Mesenchymal stem cell (in vitro differentiated cells and primary cell): ENCODE measurements at regions not wholly inside any gene's neighbourhood (a gene's known extent, or its start where the extent isn't known, plus 50 kb on each side); places are given as distances from the start of the nearest gene placed in this dataset.

Source experiments
- DNase-seq: peaks from one replicate; pipeline ENCODE4 v3.0.0-alpha.2; 2013
- H2AFZ ChIP-seq: one replicate; pipeline ENCODE4 v1.6.1; 2013; ENCODE audit warnings: low read depth, mild to moderate bottlenecking, control low read depth, inconsistent platforms, low read length, moderate library complexity
- H2AK5ac ChIP-seq: 2 replicates; pipeline ENCODE4 v1.6.1; 2013; ENCODE audit warnings: low read length, moderate library complexity, mild to moderate bottlenecking, inconsistent platforms; ENCODE audit not compliant: severe bottlenecking
- H2BK120ac ChIP-seq: one replicate; pipeline ENCODE4 v1.6.1; 2013; ENCODE audit warnings: low read depth, mild to moderate bottlenecking, inconsistent platforms, low read length, moderate library complexity
- H2BK12ac ChIP-seq, 2 experiments: one replicate each; pipeline ENCODE4 v1.6.1; 2013; ENCODE audit warnings: inconsistent platforms in 2 of 2, low read length in 2 of 2, mild to moderate bottlenecking in 2 of 2, moderate library complexity in 2 of 2, control low read depth in 1 of 2
- H2BK15ac ChIP-seq: one replicate; pipeline ENCODE4 v1.6.1; 2013; ENCODE audit warnings: mild to moderate bottlenecking, low read depth, inconsistent platforms; ENCODE audit not compliant: poor library complexity, severe bottlenecking
- H2BK5ac ChIP-seq: 2 replicates; pipeline ENCODE4 v1.6.1; 2013; ENCODE audit warnings: low read depth, mild to moderate bottlenecking, low read length, control low read depth, inconsistent platforms; ENCODE audit not compliant: poor library complexity, severe bottlenecking
- H3K14ac ChIP-seq, 2 experiments: one replicate each; pipeline ENCODE4 v1.6.1; 2013; ENCODE audit warnings: inconsistent platforms in 2 of 2, low read length in 2 of 2, control low read depth in 1 of 2, mild to moderate bottlenecking in 1 of 2, moderate library complexity in 1 of 2
- H3K18ac ChIP-seq, 2 experiments: one replicate each; pipeline ENCODE4 v1.6.1; 2013; ENCODE audit warnings: inconsistent platforms in 2 of 2, low read length in 2 of 2, control low read depth in 1 of 2, low read depth in 1 of 2, mild to moderate bottlenecking in 1 of 2
- H3K23ac ChIP-seq, 2 experiments: one replicate each; pipeline ENCODE4 v1.6.1; 2013; ENCODE audit warnings: inconsistent platforms in 2 of 2, low read length in 2 of 2, mild to moderate bottlenecking in 2 of 2, moderate library complexity in 2 of 2, control low read depth in 1 of 2
- H3K27ac ChIP-seq: 2 replicates; pipeline ENCODE4 v1.5.1; 2013; ENCODE audit warnings: mild to moderate bottlenecking, moderate library complexity, low read length, control low read depth, inconsistent platforms; ENCODE audit not compliant: poor library complexity, severe bottlenecking
- H3K27me3 ChIP-seq, 2 experiments: 2 replicates each; pipeline versions ENCODE4 v1.6.1 to v1.7.0; 2013; ENCODE audit warnings: low read length in 2 of 2, mild to moderate bottlenecking in 2 of 2, moderate library complexity in 2 of 2, control low read depth in 1 of 2, inconsistent platforms in 1 of 2; ENCODE audit not compliant: control insufficient read depth in 1 of 2, insufficient read depth in 1 of 2
- H3K36me3 ChIP-seq, 2 experiments: 2 replicates each; pipeline versions ENCODE4 v1.6.1 to v1.7.0; 2013; ENCODE audit warnings: low read length in 2 of 2, control low read depth in 1 of 2, inconsistent platforms in 1 of 2, low read depth in 1 of 2, mild to moderate bottlenecking in 1 of 2; ENCODE audit not compliant: insufficient read depth in 2 of 2, control insufficient read depth in 1 of 2
- H3K4ac ChIP-seq, 2 experiments: one replicate each; pipeline ENCODE4 v1.6.1; 2013; ENCODE audit warnings: inconsistent platforms in 2 of 2, low read length in 2 of 2, mild to moderate bottlenecking in 2 of 2, moderate library complexity in 2 of 2, control low read depth in 1 of 2, low read depth in 1 of 2
- H3K4me1 ChIP-seq: 2 replicates; pipeline ENCODE4 v1.6.1; 2013; ENCODE audit warnings: low read depth, low read length, control low read depth; ENCODE audit not compliant: control insufficient read depth, insufficient read depth
- H3K4me2 ChIP-seq: 2 replicates; pipeline ENCODE4 v1.6.1; 2013; ENCODE audit warnings: low read length, mild to moderate bottlenecking, inconsistent platforms; ENCODE audit not compliant: poor library complexity, severe bottlenecking
- H3K4me3 ChIP-seq, 2 experiments: 2 replicates each; pipeline versions ENCODE4 v1.5.1 to v1.7.0; 2013; ENCODE audit warnings: low read length in 2 of 2, mild to moderate bottlenecking in 2 of 2, control low read depth in 1 of 2, low read depth in 1 of 2; ENCODE audit not compliant: insufficient read depth in 1 of 2
- H3K79me1 ChIP-seq: replicated peaks from 2 replicates; pipeline ENCODE4 v1.6.1; 2013; ENCODE audit warnings: mild to moderate bottlenecking, control low read depth, low read length, inconsistent platforms; ENCODE audit not compliant: poor library complexity, severe bottlenecking
- H3K9ac ChIP-seq: 2 replicates; pipeline ENCODE4 v1.7.0; 2013; ENCODE audit warnings: mild to moderate bottlenecking, low read length, moderate library complexity
- H3K9me3 ChIP-seq: 2 replicates; pipeline ENCODE4 v1.7.0; 2013; ENCODE audit warnings: mild to moderate bottlenecking, low read length; ENCODE audit not compliant: control insufficient read depth
- H4K8ac ChIP-seq: one replicate; pipeline ENCODE4 v1.6.1; 2013; ENCODE audit warnings: inconsistent platforms, mild to moderate bottlenecking, low read length, moderate library complexity
- H4K91ac ChIP-seq: one replicate; pipeline ENCODE4 v1.6.1; 2013; ENCODE audit warnings: mild to moderate bottlenecking, low read length, inconsistent platforms
- WGBS: methylation state at CpG from one replicate; pipeline ENCODE4 v1.1.7; 2013; ENCODE audit warnings: mixed read lengths; 5-methylcytosine and 5-hydroxymethylcytosine counted together

DNA sequence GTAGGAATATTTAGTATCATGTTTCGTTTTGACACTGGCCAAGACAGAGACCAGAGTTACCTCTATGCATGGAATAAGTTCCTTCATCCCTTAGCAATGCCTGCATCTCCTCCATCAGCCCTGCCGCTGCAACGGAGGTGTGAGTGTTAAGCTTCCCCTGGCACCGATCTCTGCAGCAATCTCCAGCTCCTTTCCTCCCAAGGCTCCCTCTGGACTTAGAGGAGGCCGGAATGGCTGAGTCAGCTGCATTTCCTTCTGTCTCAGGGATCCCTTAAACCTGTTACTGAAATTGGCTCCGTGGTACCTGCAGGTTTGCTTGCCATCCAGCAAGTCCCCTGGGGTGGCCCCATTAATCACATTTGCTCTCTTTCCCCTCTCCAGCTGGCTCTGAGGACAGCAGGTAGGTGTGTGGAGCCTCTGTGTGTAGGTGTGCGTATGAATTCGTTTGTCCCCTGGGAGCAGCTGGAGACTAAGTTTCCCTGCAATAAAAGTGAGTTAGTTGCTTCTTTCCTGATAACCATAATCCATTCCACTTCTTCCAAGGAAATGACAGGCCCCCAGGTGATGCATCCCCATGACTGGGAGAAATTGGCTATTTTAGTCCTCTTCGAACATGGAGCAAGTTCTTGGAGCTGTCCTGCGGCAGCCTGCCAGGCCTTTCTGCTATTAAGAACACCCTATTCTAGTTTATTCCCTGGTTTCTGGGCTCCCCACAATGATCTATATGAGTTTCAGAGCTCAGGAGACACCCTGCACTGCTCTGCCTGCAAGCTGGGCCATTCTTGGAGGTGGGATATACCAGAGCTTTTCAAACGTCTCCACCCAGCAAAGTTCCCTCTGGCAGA lies 457.2 kb upstream of the CADM1 start:
- no peak overlapping the region for H3K4ac ChIP-seq
- H2AK5ac ChIP-seq: no peak overlapping the region
- no peaks in the 10 kb centered on the region for H3K9me3 ChIP-seq
- H3K23ac ChIP-seq: no peak overlapping the region
- H3K4me3 ChIP-seq: peak overlapping the region in 1 of 2 experiments; percentile 31
- H3K27me3 ChIP-seq: peaks cover 0 to 36% of the 10 kb centered on the region in 2 experiments
- H2BK15ac ChIP-seq: no peak overlapping the region
- no peaks in the 10 kb centered on the region for H3K36me3 ChIP-seq
- H2BK120ac ChIP-seq: no peak overlapping the region
- H2BK5ac ChIP-seq: no peak overlapping the region
- H4K8ac ChIP-seq: no peak overlapping the region
- no peak overlapping the region for H3K27ac ChIP-seq
- H3K79me1 ChIP-seq: no peaks in the 10 kb centered on the region
- no peak overlapping the region for H3K18ac ChIP-seq
- H2BK12ac ChIP-seq: no peak overlapping the region
- H3K4me2 ChIP-seq: no peak overlapping the region
- no peak overlapping the region for H3K9ac ChIP-seq
- no peak overlapping the region for H4K91ac ChIP-seq
- WGBS: 70% methylated on average over 11 of the region's 11 CpGs
- no peak for DNase-seq
- no peak overlapping the region for H2AFZ ChIP-seq
- peaks cover 19% of the 10 kb centered on the region for H3K4me1 ChIP-seq
- no peak overlapping the region for H3K14ac ChIP-seq

DNA sequence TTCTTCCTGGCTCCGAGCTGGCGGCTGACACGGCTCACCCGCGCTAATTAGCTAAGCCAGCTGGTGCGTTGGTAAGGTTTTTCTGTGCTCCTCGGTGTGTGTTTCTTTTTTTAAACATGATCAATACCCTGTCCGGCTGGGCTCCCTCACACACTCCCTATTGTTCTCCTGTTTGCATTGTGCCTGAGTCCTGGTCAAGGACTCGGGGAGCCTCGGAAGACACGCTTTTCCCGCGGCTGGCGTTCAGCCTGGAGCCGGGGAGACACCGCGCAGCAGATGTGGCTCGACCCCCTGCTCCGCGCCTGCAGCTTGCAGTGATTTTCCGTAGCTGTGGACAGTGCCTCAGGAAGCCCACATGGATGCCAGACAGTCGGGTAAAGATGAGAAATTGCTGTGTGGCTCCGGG lies 454.9 kb upstream of the CADM1 start:
- H3K9ac ChIP-seq: no peak overlapping the region
- H3K4ac ChIP-seq: no peak overlapping the region
- no peak overlapping the region for H2BK15ac ChIP-seq
- no peak overlapping the region for H3K18ac ChIP-seq
- no peaks in the 10 kb centered on the region for H3K36me3 ChIP-seq
- H3K4me3 ChIP-seq: no peak overlapping the region
- H3K9me3 ChIP-seq: no peaks in the 10 kb centered on the region
- H4K8ac ChIP-seq: no peak overlapping the region
- H3K23ac ChIP-seq: no peak overlapping the region
- no peak overlapping the region for H3K14ac ChIP-seq
- no peak overlapping the region for H3K4me2 ChIP-seq
- DNase-seq: no peak
- H3K27ac ChIP-seq: no peak overlapping the region
- H2AK5ac ChIP-seq: no peak overlapping the region
- H3K4me1 ChIP-seq: peaks cover 8% of the 10 kb centered on the region
- H4K91ac ChIP-seq: no peak overlapping the region
- H2BK5ac ChIP-seq: no peak overlapping the region
- no peak overlapping the region for H2BK120ac ChIP-seq
- no peaks in the 10 kb centered on the region for H3K79me1 ChIP-seq
- peaks cover 0 to 36% of the 10 kb centered on the region in 2 experiments for H3K27me3 ChIP-seq
- no peak overlapping the region for H2AFZ ChIP-seq
- WGBS: 88% methylated on average over 23 of the region's 23 CpGs
- no peak overlapping the region for H2BK12ac ChIP-seq

DNA sequence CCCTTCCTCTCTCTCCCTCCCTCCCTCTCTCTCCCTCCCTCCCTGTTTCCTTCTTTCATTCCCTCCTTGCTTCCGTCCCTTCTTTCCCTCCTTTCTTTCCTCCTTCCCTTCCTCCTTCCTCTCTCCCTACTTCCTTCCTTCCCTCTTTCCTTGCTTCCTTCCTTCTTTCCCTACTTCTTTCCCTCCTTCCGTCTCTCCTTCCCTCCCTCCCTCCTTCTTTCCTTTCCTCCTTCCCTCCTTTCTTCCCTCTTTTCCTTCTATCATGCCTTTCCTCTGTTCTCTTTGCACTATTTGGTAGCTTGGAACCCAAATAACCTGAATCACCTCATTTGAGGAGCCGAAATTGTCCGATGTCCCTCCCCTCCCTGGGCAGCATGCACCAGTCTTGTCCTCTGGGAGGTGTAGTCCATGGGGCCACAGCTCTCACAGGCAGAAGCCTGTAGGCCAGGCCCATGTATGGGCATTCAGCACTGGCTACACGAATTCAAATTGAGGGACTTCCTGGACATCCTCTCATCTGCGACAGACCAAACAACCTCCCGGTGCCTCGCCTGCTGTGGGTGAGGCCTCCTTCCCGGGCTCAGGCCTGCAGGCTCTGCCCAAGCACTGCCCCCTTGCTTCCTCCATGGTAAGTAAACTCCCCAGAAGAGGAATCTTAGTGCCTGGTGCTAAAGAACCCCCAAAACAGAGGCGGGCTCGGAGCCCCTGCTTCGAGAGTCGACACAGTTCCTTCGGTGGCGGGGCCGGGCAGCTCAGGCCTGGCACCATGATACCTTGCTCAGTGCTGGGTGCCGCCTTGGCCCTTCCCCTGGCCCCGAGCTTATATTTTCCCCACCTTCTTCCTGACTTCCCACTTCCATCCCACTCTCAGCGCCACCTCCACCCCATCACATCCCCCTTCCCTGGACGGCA lies 454.1 kb upstream of the CADM1 start:
- Histone ChIP-seq H4K8ac (no peak overlapping the region), H2BK5ac (no peak overlapping the region), H2BK120ac (no peak overlapping the region), H3K4me2 (no peak overlapping the region), H2BK12ac (no peak overlapping the region), H3K4ac (no peak overlapping the region), H3K9ac (no peak overlapping the region), H3K4me1 (peaks cover 8% of the 10 kb centered on the region), H2BK15ac (no peak overlapping the region), H3K27ac (no peak overlapping the region), H3K9me3 (no peaks in the 10 kb centered on the region), H3K18ac (no peak overlapping the region), H3K79me1 (no peaks in the 10 kb centered on the region), H3K27me3 (peaks cover 0 to 31% of the 10 kb centered on the region in 2 experiments), H4K91ac (no peak overlapping the region), H3K4me3 (no peak overlapping the region), H2AK5ac (no peak overlapping the region), H2AFZ (no peak overlapping the region), H3K14ac (no peak overlapping the region), H3K23ac (no peak overlapping the region), H3K36me3 (no peaks in the 10 kb centered on the region)
- no peak for DNase-seq
- WGBS: 84% methylated on average over 18 of the region's 20 CpGs

DNA sequence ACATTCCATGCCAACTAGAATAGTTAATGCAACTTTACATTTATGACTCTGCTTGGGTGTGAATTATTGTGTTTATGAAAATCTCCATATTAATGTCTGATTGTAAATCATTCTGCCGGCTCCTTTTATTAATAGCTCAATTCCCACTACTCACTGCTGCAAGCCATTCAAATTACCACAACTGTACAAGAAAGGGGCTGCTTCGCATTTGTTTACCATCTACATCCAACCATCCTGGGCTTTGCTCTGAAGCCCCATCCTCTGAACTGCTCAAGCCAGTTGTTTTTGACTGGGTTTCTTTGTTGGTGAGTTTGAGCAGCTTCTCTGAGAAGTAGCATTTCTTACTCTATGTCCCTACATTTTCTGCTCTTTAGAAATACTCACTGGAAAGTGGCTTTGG lies 451.6 kb upstream of the CADM1 start:
- H3K27ac ChIP-seq: no peak overlapping the region
- H3K4me1 ChIP-seq: peaks cover 4% of the 10 kb centered on the region
- no peak overlapping the region for H2BK5ac ChIP-seq
- H3K9ac ChIP-seq: no peak overlapping the region
- no peaks in the 10 kb centered on the region for H3K79me1 ChIP-seq
- H4K8ac ChIP-seq: no peak overlapping the region
- no peak overlapping the region for H3K23ac ChIP-seq
- no peak overlapping the region for H2AK5ac ChIP-seq
- peaks cover 12% of the 10 kb centered on the region for H3K9me3 ChIP-seq
- peaks cover 0 to 10% of the 10 kb centered on the region in 2 experiments for H3K27me3 ChIP-seq
- no peak overlapping the region for H3K18ac ChIP-seq
- no peak overlapping the region for H3K4me3 ChIP-seq
- no peak overlapping the region for H2BK120ac ChIP-seq
- H3K14ac ChIP-seq: no peak overlapping the region
- no peak overlapping the region for H3K4ac ChIP-seq
- no peak overlapping the region for H2AFZ ChIP-seq
- H2BK15ac ChIP-seq: no peak overlapping the region
- H2BK12ac ChIP-seq: no peak overlapping the region
- 80% methylated on average over 1 of the region's 2 CpGs for WGBS
- no peak for DNase-seq
- H3K36me3 ChIP-seq: no peaks in the 10 kb centered on the region
- no peak overlapping the region for H4K91ac ChIP-seq
- no peak overlapping the region for H3K4me2 ChIP-seq
